WERI-Rb-1 (cell line): ENCODE measurements at regions not wholly inside any gene's neighbourhood (a gene's known extent, or its start where the extent isn't known, plus 50 kb on each side); places are given as distances from the start of the nearest gene placed in this dataset.
"Not testable (repeated sequence)": the region's sequence is repeated elsewhere in the genome, so short reads cannot be mapped to it uniquely, and the experiment has no call there.

Experiments used
- DNase-seq: peaks from one replicate; pipeline ENCODE4 v3.0.0-alpha.2; 2020
- H3K27ac ChIP-seq: fragments of 250-450 bp; sonication (Bioruptor Pico); 2 replicates; pipeline ENCODE4 v1.5.1; 2020; ENCODE audit warnings: mild to moderate bottlenecking, moderate library complexity
- H3K27me3 ChIP-seq: fragments of 250-450 bp; sonication (Bioruptor Pico); 2 replicates; pipeline ENCODE4 v1.5.1; 2021; ENCODE audit warnings: mild to moderate bottlenecking, low read depth, moderate library complexity; ENCODE audit not compliant: insufficient read depth, severe bottlenecking
- H3K36me3 ChIP-seq: fragments of 250-450 bp; sonication (Bioruptor Pico); 2 replicates; pipeline ENCODE4 v1.5.1; 2020; ENCODE audit warnings: mild to moderate bottlenecking, moderate library complexity
- H3K4me3 ChIP-seq: 2 replicates; pipeline ENCODE4 v1.5.1; 2011; ENCODE audit warnings: low read depth, mild to moderate bottlenecking, control low read depth, low read length
- H3K9me3 ChIP-seq: fragments of 250-450 bp; sonication (Bioruptor Pico); 2 replicates; pipeline ENCODE4 v1.5.1; 2021; ENCODE audit warnings: mild to moderate bottlenecking, moderate library complexity; ENCODE audit not compliant: severe bottlenecking
- CTCF ChIP-seq: IDR thresholded peaks from 2 replicates; pipeline ENCODE4 v1.5.1; 2011; ENCODE audit warnings: low read depth, mild to moderate bottlenecking, control low read depth, inconsistent platforms, low read length

DNA sequence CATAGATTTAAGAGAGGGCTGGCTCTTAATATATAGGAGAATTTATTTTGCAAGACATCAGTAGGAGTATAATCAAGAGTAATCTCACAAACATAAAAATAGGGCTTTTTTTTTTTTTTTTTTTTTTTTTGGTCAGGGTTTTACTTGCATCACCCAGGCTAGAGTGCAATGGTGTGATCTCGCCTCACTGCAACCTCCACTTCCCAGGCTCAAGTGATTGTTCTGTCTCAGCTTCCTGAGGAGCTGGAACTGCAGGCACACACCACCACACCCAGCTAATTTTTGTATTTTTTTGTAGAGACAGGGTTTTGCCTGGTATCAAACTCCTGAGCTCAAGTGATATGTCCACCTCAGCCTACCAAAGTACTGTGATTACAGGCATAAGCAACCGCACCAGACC lies 535.3 kb downstream of the CCSER2 start:
- no peaks in the 10 kb centered on the region for H3K9me3 ChIP-seq
- H3K27me3 ChIP-seq, result no peaks in the 10 kb centered on the region
- DNase-seq, result no peak
- no peak for TF ChIP-seq CTCF
- no peak overlapping the region for H3K27ac ChIP-seq
- no peaks in the 10 kb centered on the region for H3K36me3 ChIP-seq
- H3K4me3 ChIP-seq, result no peak overlapping the region

GRCh38 chr10:84876116-84876999 lies 548.0 kb downstream of the CCSER2 start:
- Histone ChIP-seq H3K4me3 (no peak overlapping the region), H3K36me3 (no peaks in the 10 kb centered on the region), H3K27me3 (no peaks in the 10 kb centered on the region), H3K27ac (no peak overlapping the region), H3K9me3 (no peaks in the 10 kb centered on the region)
- DNase-seq, result no peak
- TF ChIP-seq CTCF, result no peak

DNA sequence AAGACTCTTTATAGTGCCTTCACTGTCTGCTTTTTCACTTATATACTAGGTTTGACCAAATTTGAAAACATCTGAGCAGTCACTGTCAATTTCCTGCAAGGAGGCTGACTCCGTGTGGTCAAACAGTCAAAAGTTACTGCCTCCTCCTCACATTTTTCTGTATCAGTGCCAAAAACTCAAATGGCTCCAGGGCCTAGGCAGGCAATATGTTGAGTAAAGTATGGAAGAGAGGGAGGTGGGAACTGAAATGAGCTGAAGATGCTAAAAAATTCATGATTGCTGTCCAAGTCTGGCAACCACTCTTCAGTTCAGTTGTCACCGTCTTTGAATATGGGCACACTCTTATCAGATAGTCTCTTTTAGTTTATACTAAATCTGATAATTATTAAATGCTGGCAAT lies 551.6 kb downstream of the CCSER2 start:
- Histone ChIP-seq H3K4me3 (no peak overlapping the region), H3K9me3 (no peaks in the 10 kb centered on the region), H3K36me3 (no peaks in the 10 kb centered on the region), H3K27me3 (no peaks in the 10 kb centered on the region), H3K27ac (no peak overlapping the region)
- no peak for TF ChIP-seq CTCF
- DNase-seq, result no peak

DNA sequence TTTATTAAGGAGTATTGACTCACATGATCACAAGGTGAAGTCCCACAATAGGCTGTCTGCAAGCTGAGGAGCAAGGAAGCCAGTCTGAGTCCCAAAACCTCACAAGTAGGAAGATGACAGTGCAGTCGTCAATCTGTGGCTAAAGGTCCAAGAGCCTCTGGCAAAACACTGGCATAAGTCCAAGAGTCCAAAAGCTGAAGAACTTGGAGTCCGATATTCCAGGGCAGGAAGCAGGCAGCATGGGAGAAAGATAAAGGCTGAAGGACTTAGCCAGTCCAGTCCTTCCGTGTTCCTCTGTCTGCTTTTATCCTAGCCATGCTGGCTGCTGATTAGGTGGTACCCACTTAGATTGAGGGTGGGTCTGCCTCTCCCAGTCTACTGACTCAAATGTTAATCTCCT lies 553.3 kb downstream of the CCSER2 start:
- not testable (repeated sequence) for H3K36me3 ChIP-seq, DNase-seq, H3K9me3 ChIP-seq, H3K4me3 ChIP-seq, H3K27me3 ChIP-seq, H3K27ac ChIP-seq

DNA sequence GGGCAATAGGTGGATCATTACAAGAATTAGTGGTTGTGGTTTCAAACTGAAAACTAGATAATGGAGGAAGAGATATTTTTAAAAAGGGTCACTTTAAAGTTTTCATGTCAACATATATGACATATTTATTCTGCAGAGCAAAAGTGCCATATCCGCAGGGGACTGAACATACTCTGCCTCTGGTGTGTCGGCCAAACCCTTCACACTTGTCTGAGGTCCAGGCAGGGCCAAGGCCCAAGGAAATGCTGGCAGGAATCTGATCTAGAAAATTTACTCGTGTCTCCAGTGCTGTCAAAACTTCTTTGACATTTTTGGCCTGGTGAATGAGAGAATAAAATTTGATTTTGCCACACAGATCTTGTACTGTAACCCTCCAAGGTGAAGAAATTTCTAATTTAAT lies 562.3 kb downstream of the CCSER2 start:
- Histone ChIP-seq H3K27me3 (no peaks in the 10 kb centered on the region), H3K27ac (no peak overlapping the region), H3K9me3 (no peaks in the 10 kb centered on the region), H3K4me3 (no peak overlapping the region), H3K36me3 (no peaks in the 10 kb centered on the region)
- TF ChIP-seq CTCF, result no peak
- no peak for DNase-seq

DNA sequence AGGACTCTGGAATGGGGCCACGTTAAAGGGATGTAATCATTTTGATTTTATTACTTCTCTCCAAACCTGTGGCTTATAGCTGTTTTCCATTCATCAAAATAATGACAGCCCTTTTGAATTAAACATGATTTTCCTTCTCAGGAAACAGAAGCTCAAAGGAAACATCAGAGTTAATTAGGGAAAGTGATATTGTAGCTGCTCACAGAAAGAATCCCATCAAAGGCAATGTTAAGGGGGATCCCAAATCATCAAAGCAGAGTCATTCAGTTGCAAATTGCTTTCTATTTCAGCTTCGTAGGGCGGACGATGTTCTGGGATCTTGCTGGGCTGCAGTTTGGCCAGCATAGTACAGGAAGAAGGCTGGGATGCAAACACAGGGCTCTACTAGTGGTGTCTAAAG lies 563.2 kb downstream of the CCSER2 start:
- no peak overlapping the region for H3K4me3 ChIP-seq
- DNase-seq, result no peak
- TF ChIP-seq CTCF, result no peak
- H3K36me3 ChIP-seq, result no peaks in the 10 kb centered on the region
- H3K27ac ChIP-seq, result no peak overlapping the region
- H3K27me3 ChIP-seq, result no peaks in the 10 kb centered on the region
- H3K9me3 ChIP-seq, result no peaks in the 10 kb centered on the region
